Gastrocnemius medialis (tissue), 4 donors: ENCODE measurements at regions not wholly inside any gene's neighbourhood (a gene's known extent, or its start where the extent isn't known, plus 50 kb on each side); places are given as distances from the start of the nearest gene placed in this dataset.
"Not testable (repeated sequence)": the region's sequence is repeated elsewhere in the genome, so short reads cannot be mapped to it uniquely, and the experiment has no call there.

Experiments used
- ATAC-seq, 2 donors: fragments of 150-250 bp; one replicate each; pipeline ENCODE4 v1.9.1; 2016
- DNase-seq, 2 donors: peaks; one replicate each; pipeline ENCODE4 v3.0.0-alpha.2; 2019
- H3K27ac ChIP-seq, 4 donors: fragments of 200-600 bp; sonication (generic); 1 replicate in 1 of 4; 2 replicates in 3 of 4; pipeline ENCODE4 v1.5.1; 2016 to 2018; ENCODE audit warnings: mild to moderate bottlenecking in 2 of 4, moderate library complexity in 1 of 4
- H3K27me3 ChIP-seq, 3 donors: fragments of 200-600 bp; sonication (generic) in 2 of 3; 1 replicate in 1 of 3; 2 replicates in 2 of 3; pipeline versions ENCODE4 v1.5.1 to v1.6.0; 2016 to 2019; ENCODE audit warnings: mild to moderate bottlenecking in 1 of 3, moderate library complexity in 1 of 3
- H3K36me3 ChIP-seq, 2 donors: fragments of 200-600 bp; sonication (generic) in 1 of 2; one replicate each; pipeline ENCODE4 v1.5.1; 2017 to 2018
- H3K4me1 ChIP-seq, 2 donors: fragments of 200-600 bp; sonication (generic) in 1 of 2; one replicate each; pipeline ENCODE4 v1.5.1; 2016 to 2017; ENCODE audit warnings: mild to moderate bottlenecking in 2 of 2
- H3K4me3 ChIP-seq, 4 donors: fragments of 200-600 bp; sonication (generic) in 3 of 4; 1 replicate in 1 of 4; 2 replicates in 3 of 4; pipeline ENCODE4 v1.5.1; 2016 to 2019; ENCODE audit warnings: mild to moderate bottlenecking in 2 of 4
- H3K9me3 ChIP-seq, 3 donors: fragments of 200-600 bp; sonication (generic) in 2 of 3; 1 replicate in 1 of 3; 2 replicates in 2 of 3; pipeline ENCODE4 v1.5.1; 2016 to 2019
- POLR2A ChIP-seq, 2 donors: fragments of 450-650 bp; IDR thresholded peaks; one replicate each; pipeline ENCODE4 v1.6.1; 2017; ENCODE audit warnings: antibody characterized with exemption in 2 of 2, mild to moderate bottlenecking in 2 of 2, moderate library complexity in 2 of 2
- in situ Hi-C, 4 donors: fragments of 200-750 bp; cut with MboI; loops; one replicate each; pipeline versions ENCODE4 v1.15.0 to v1.8.0; 2017; ENCODE audit warnings: low sequenced_read_pairs in 4 of 4
- intact Hi-C: fragments of 100-400 bp; cut with DNase I; formaldehyde crosslinking; loops from one replicate; pipeline ENCODE4 v1.15.1; 2023; ENCODE audit warnings: low total_unique reads
- TF ChIP-seq, protein P1 (sequence below), 5 experiments: fragments of 450-650 bp in 3 of 5; fragments of 200-600 bp in 2 of 5; sonication (generic) in 2 of 5; IDR thresholded peaks in 4 of 5; conservative IDR thresholded peaks in 1 of 5; 1 replicate in 4 of 5; 2 replicates in 1 of 5; pipeline ENCODE4 v1.5.1; 2016 to 2019; ENCODE audit warnings: antibody characterized with exemption in 5 of 5, mild to moderate bottlenecking in 3 of 5, moderate library complexity in 3 of 5

GRCh38 chr14:30410986-30411385 is 148.0 kb upstream of the G2E3 start:
- no peak for ATAC-seq
- in situ Hi-C loops: no loop called here
- no peak for TF ChIP-seq POLR2A (IDR thresholded peaks at IDR 0.05)
- TF ChIP-seq, protein P1, sequence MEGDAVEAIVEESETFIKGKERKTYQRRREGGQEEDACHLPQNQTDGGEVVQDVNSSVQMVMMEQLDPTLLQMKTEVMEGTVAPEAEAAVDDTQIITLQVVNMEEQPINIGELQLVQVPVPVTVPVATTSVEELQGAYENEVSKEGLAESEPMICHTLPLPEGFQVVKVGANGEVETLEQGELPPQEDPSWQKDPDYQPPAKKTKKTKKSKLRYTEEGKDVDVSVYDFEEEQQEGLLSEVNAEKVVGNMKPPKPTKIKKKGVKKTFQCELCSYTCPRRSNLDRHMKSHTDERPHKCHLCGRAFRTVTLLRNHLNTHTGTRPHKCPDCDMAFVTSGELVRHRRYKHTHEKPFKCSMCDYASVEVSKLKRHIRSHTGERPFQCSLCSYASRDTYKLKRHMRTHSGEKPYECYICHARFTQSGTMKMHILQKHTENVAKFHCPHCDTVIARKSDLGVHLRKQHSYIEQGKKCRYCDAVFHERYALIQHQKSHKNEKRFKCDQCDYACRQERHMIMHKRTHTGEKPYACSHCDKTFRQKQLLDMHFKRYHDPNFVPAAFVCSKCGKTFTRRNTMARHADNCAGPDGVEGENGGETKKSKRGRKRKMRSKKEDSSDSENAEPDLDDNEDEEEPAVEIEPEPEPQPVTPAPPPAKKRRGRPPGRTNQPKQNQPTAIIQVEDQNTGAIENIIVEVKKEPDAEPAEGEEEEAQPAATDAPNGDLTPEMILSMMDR (IDR thresholded peaks at IDR 0.05 in 4 of 5, conservative IDR thresholded peaks at IDR 0.05 in 1 of 5): no peak
- Histone ChIP-seq H3K36me3 (no peaks in the 10 kb centered on the region), H3K27me3 (no peaks in the 10 kb centered on the region), H3K27ac (no peak overlapping the region), H3K9me3 (no peaks in the 10 kb centered on the region), H3K4me3 (no peak overlapping the region), H3K4me1 (no peaks in the 10 kb centered on the region)
- DNase-seq: no peak
- intact Hi-C loops: no loop called here

DNA sequence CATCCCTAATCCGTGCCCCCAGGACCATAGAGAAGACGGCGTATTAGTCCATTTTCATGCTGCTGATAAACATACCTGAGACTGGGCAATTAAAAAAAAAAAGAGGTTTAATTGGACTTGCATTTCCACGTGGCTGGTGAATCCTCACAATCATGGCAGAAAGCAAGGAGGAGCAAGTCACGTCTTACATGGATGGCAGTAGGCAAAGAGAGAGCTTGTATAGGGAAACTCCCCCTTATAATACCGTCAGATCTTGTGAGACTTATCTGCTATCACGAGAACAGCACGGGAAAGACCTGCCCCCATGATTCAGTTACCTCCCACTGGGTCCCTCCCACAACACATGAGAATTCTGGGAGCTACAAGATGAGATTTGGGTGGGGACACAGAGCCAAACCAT is 145.8 kb upstream of the G2E3 start:
- H3K27me3 ChIP-seq, H3K9me3 ChIP-seq, DNase-seq, H3K27ac ChIP-seq, H3K4me3 ChIP-seq, intact Hi-C loops, in situ Hi-C loops, H3K4me1 ChIP-seq, ATAC-seq, H3K36me3 ChIP-seq: not testable (repeated sequence)

DNA sequence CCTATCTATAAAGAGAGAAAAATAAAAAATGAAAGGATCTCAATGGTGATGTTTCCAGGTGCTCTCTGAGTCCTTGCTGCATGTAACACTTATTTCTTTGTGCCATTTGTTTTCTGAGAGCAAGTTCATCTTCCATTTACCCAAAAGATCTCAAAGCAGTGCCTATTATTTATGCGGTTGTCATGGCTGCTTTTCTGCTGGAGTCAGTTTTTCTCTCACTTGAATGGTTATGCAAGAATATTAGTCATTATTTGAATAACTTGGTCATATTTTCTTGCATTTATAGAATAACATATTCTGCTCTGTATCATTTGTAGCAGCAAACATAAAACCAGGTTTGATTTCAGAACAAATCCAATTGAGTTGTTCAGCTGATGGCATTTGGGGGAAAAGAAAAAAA is 141.8 kb upstream of the G2E3 start:
- H3K4me3 ChIP-seq: no peak overlapping the region
- H3K9me3 ChIP-seq: no peaks in the 10 kb centered on the region
- in situ Hi-C loops: no loop called here
- no peaks in the 10 kb centered on the region for H3K27me3 ChIP-seq
- ATAC-seq (no peak), DNase-seq (no peak)
- TF ChIP-seq, protein P1 (IDR thresholded peaks at IDR 0.05 in 4 of 5, conservative IDR thresholded peaks at IDR 0.05 in 1 of 5): no peak
- no peak overlapping the region for H3K27ac ChIP-seq
- H3K36me3 ChIP-seq: no peaks in the 10 kb centered on the region
- H3K4me1 ChIP-seq: no peaks in the 10 kb centered on the region
- intact Hi-C loops: no loop called here

GRCh38 chr14:30417999-30418398 is 141.0 kb upstream of the G2E3 start:
- no peak for ATAC-seq
- in situ Hi-C loops: no loop called here

GRCh38 chr14:30419037-30419436 is 139.9 kb upstream of the G2E3 start:
- intact Hi-C loops (no loop called here), in situ Hi-C loops (no loop called here)
- no peaks in the 10 kb centered on the region for H3K36me3 ChIP-seq
- H3K4me1 ChIP-seq: no peaks in the 10 kb centered on the region
- H3K9me3 ChIP-seq: no peaks in the 10 kb centered on the region
- no peak for TF ChIP-seq POLR2A (IDR thresholded peaks at IDR 0.05)
- TF ChIP-seq, protein P1 (IDR thresholded peaks at IDR 0.05 in 4 of 5, conservative IDR thresholded peaks at IDR 0.05 in 1 of 5): no peak
- no peaks in the 10 kb centered on the region for H3K27me3 ChIP-seq
- H3K27ac ChIP-seq: no peak overlapping the region
- ATAC-seq (no peak), DNase-seq (no peak)
- H3K4me3 ChIP-seq: no peak overlapping the region

More at GRCh38 chr14:30417999-30418398, 141.0 kb upstream of the G2E3 start:
- no peaks in the 10 kb centered on the region for H3K9me3 ChIP-seq
- DNase-seq: no peak
- H3K27me3 ChIP-seq: no peaks in the 10 kb centered on the region
- no peak overlapping the region for H3K4me3 ChIP-seq
- no peaks in the 10 kb centered on the region for H3K4me1 ChIP-seq
- H3K27ac ChIP-seq: no peak overlapping the region
- no peaks in the 10 kb centered on the region for H3K36me3 ChIP-seq
- no peak for TF ChIP-seq POLR2A (IDR thresholded peaks at IDR 0.05)
- TF ChIP-seq, protein P1 (IDR thresholded peaks at IDR 0.05 in 4 of 5, conservative IDR thresholded peaks at IDR 0.05 in 1 of 5): no peak
- intact Hi-C loops: no loop called here
